AG20443 (cell line): ENCODE measurements at regions not wholly inside any gene's neighbourhood (a gene's known extent, or its start where the extent isn't known, plus 50 kb on each side); places are given as distances from the start of the nearest gene placed in this dataset.

Source experiments
- DNase-seq: peaks from one replicate; pipeline ENCODE4 v3.0.0; 2012; ENCODE audit warnings: low spot score, mixed read lengths

DNA sequence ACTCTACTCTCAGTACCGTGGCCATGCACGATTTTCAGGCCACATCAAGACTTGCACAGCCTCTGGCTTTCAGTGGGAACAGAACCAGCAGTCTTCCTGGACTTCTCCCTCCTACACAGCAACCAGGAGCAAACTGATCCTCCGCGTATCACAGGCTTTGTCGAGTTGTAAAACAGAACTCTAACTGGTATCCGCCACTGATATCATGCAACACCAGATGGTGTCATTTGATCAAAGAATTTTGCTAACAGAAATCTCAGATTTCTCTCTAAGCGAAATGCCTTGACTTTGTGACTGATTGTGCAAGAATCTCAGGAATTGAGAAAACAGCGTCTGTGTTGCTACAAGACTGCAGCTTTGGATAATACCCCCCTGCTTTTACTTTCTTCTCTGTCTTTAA lies 85.7 kb downstream of the COPS8 start:
- DNase-seq: peak; percentile 74

DNA sequence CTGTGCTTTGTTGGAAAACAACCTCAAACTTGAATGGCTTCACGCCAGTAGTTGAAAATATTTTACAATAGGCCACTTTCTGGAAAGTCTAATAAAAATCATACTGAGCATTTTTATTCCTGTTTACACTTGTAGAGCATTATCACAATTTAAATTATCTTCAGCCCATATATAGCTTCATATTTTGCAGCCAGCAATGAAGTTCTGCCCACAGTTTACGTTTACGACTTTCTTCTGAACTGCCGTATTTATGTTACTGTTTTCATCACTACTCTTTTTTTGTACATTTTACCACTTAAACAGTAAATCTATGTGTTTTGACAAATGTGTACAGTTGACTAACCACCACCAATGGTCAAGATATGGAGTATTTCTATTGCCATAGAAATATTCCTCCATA lies 86.2 kb downstream of the COPS8 start:
- no peak for DNase-seq

GRCh38 chr2:237177052-237177451 lies 91.4 kb downstream of the COPS8 start:
- no peak for DNase-seq

DNA sequence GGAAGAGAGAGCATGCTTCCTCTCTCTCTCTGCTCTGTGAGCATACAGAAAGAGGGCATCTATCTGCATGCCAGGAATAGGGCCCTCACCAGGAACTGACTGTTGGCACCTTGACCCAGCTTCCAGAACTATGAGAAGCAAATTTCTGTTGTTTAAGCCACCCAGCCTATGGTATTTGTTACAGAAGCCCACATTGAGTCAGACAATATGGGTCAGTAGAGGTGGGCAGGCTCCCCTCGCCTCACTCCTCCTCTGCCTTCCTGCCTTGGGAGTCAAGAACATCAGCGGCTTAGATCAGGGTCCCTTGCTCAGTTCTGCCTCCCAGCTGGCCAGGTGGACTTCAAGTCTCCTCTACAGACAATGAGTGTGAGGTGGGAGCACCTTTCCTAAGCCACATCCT lies 92.3 kb downstream of the COPS8 start:
- DNase-seq: no peak

GRCh38 chr2:237178396-237178795 lies 92.7 kb downstream of the COPS8 start:
- no peak for DNase-seq

GRCh38 chr2:237179161-237179560 lies 93.5 kb downstream of the COPS8 start:
- no peak for DNase-seq

- DNase-seq: no peak
Measured at GRCh38 chr2:237180187-237180586, 94.5 kb downstream of the COPS8 start.

GRCh38 chr2:237180987-237181386 lies 95.3 kb downstream of the COPS8 start:
- no peak for DNase-seq

GRCh38 chr2:237181844-237182243 lies 96.2 kb downstream of the COPS8 start:
- peak; percentile 82 for DNase-seq

GRCh38 chr2:237182422-237183123 lies 96.9 kb downstream of the COPS8 start:
- DNase-seq: peak; percentile 55

GRCh38 chr2:237184192-237184918 lies 98.7 kb downstream of the COPS8 start:
- DNase-seq: peak; percentile 42

GRCh38 chr2:237184919-237185552 lies 99.3 kb downstream of the COPS8 start:
- no peak for DNase-seq

GRCh38 chr2:237185553-237185925 lies 99.8 kb downstream of the COPS8 start:
- DNase-seq: no peak

DNA sequence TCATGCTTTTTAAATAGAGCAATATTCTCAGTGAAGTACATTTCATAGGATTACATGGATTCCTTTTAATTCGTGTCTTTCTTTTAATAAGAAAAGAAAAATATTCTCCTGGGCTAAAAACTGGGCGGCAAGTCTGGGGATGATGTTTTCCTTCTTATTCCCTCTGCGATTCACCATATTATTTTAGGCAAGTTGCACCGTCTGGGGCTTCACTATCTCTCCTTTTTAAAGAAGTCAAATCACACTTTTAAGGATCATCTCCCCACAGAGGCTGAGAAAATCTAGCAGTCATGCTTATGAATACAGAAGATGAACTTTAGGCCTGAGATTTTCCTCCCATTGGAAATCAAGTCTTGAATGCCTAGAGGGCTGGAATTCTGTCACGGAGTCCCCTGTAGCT lies 104.1 kb downstream of the COPS8 start:
- no peak for DNase-seq

GRCh38 chr2:237190966-237191713 lies 105.5 kb downstream of the COPS8 start:
- DNase-seq: no peak

- peak; percentile 43 for DNase-seq
Measured at GRCh38 chr2:237191714-237192081, 106.0 kb downstream of the COPS8 start.

- no peak for DNase-seq
Measured at GRCh38 chr2:237192881-237193280, 107.2 kb downstream of the COPS8 start.

DNA sequence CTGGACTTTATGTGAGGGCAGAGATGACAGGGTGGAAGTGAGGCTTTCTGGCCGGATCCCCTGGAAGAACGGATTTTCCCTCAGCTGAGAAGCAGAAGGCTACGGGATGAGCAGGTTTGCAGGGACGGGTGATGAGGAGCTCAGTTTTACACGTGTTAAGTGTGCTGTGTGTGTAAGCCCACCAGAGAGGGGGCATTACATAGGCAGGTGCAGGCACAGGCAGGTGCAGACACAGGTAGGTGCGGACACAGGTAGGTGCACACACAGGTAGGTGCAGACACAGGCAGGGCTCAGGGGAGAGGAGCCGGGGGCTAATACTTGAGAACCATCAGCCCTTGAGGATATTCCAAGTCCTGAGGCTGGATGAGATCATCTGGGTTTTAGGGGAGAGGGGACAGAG lies 107.7 kb downstream of the COPS8 start:
- no peak for DNase-seq

GRCh38 chr2:237194081-237194480 lies 108.4 kb downstream of the COPS8 start:
- no peak for DNase-seq

DNA sequence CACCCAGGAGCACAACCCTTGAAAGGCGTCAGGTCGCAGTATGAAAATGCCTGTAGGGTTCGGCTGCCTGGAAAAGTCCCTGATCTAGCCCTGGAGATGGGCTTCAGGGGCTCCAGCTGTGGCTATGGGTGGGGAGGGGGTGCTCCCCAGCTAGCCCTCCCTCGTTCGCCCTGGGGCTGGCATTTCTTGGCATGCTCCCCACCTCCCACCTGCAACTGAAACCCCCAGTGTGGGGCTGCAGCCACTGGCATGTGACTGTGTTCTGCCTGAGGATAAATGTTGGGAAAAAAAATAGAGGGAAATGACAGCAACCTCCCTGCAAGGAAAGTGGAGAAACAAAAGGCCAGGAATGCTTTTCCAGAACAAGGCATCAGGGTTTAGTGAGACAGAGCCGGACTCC lies 109.2 kb downstream of the COPS8 start:
- no peak for DNase-seq

DNA sequence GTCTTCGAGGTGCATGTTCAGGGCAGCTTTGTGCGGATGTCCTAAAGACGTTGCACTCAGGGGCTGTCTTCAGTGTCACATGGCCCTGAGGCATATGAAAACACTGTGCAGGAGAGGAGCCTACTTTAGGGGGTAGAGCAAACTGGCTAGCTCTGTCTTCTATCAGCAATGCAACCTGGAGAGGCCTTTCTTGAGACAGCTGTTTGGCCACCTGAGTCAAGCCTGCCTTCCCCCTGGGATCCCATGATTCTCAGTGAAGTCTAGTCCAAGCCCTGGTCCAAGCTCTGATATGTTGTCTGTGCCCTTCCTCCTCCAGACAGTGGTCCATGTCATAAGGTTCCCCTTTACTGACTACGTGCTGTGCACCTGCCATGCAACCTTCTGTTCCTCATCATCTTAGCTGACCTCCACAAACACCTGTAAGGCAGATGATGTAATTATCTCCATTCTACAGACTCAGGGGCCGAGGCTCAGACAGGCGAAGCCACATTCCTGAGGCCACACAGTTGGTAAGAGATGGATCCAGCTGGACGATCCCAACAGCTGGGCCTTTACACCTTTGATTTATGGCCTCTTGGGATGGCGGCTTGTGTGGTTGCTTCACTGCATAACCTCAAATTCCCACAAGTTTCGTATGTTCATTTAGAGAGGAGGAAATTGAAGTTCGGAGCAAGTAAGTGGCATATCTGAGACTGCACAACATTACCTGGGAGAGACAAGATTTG lies 109.9 kb downstream of the COPS8 start:
- no peak for DNase-seq

GRCh38 chr2:237196409-237196808 lies 110.7 kb downstream of the COPS8 start:
- no peak for DNase-seq
